ENCODE measurements at regions not wholly inside any gene's neighbourhood (a gene's known extent, or its start where the extent isn't known, plus 50 kb on each side); places are given as distances from the start of the nearest gene placed in this dataset.

GRCh38 chr3:18211116-18211515, 214.0 kb downstream of the SATB1 start:
- DNase-seq (ENCODE audit: low spot score): no peak
- Histone ChIP-seq H3K79me2 (replicated peaks; ENCODE audit: insufficient read depth) (no peaks in the 10 kb centered on the region), H3K4me3 (no peak overlapping the region), H3F3A (replicated peaks; ENCODE audit: low read depth) (no peaks in the 10 kb centered on the region), H4K20me1 (replicated peaks; ENCODE audit: insufficient read depth) (no peaks in the 10 kb centered on the region), H3K4me1 (ENCODE audit: insufficient read depth) (no peaks in the 10 kb centered on the region), H3K36me3 (ENCODE audit: insufficient read depth) (no peaks in the 10 kb centered on the region), H3K9me2 (ENCODE audit: insufficient read depth) (no peaks in the 10 kb centered on the region), H3K4me2 (no peak overlapping the region), H3K27me3 (ENCODE audit: insufficient read depth) (no peaks in the 10 kb centered on the region), H3K27ac (ENCODE audit: low read depth) (no peak overlapping the region), H2AFZ (no peak overlapping the region)
- no peaks in the 10 kb centered on the region for H3K36me3 Mint-ChIP-seq (ENCODE audit: low read depth)
- peaks cover 2% of the 10 kb centered on the region for H3K27me3 Mint-ChIP-seq (ENCODE audit: insufficient read depth, low read depth, poor library complexity)
- peaks cover 4% of the 10 kb centered on the region for H3K4me1 Mint-ChIP-seq
- H3K4me3 Mint-ChIP-seq: no peak overlapping the region
- no peak for ATAC-seq
- TF ChIP-seq CTCF (conservative IDR thresholded peaks at IDR 0.05; ENCODE audit: low read depth in 2 of 2) (no peak), ZNF331 (CRISPR knock-in tag; IDR thresholded peaks at IDR 0.05; ENCODE audit: low read depth) (no peak), EZH2phosphoT487 (IDR thresholded peaks at IDR 0.05; ENCODE audit: unreplicated experiment) (no peak), CREB1 (CRISPR knock-in tag; IDR thresholded peaks at IDR 0.05; ENCODE audit: low read depth) (no peak), ETS1 (IDR thresholded peaks at IDR 0.05) (no peak)
- H3K9me3 Mint-ChIP-seq: no peaks in the 10 kb centered on the region
- no peak overlapping the region for H3K27ac Mint-ChIP-seq

- H2AFZ ChIP-seq: no peak overlapping the region
- TF ChIP-seq ETS1 (IDR thresholded peaks at IDR 0.05) (no peak), EZH2phosphoT487 (IDR thresholded peaks at IDR 0.05; ENCODE audit: unreplicated experiment) (no peak), EZH2 (IDR thresholded peaks at IDR 0.05; ENCODE audit: low read depth, unreplicated experiment) (no peak), ZNF462 (CRISPR knock-in tag; IDR thresholded peaks at IDR 0.05) (no peak), NANOG (IDR thresholded peaks at IDR 0.05; ENCODE audit: borderline replicate concordance) (no peak)
These were observed 216.3 kb downstream of the SATB1 start for GRCh38 chr3:18208856-18209255.

More at GRCh38 chr3:18208856-18209255, 216.3 kb downstream of the SATB1 start:
- no peak for ATAC-seq
- H3K4me2 ChIP-seq: no peak overlapping the region
- no peaks in the 10 kb centered on the region for H3K36me3 ChIP-seq (ENCODE audit: insufficient read depth)
- H3K9me2 ChIP-seq (ENCODE audit: insufficient read depth): no peaks in the 10 kb centered on the region
- H3K79me2 ChIP-seq (replicated peaks; ENCODE audit: insufficient read depth): no peaks in the 10 kb centered on the region
- Mint-ChIP-seq H3K4me3 (no peak overlapping the region), H3K27ac (no peak overlapping the region), H3K4me1 (peaks cover 7% of the 10 kb centered on the region; the same call in 2 of the 3 replicates), H3K9me3 (no peaks in the 10 kb centered on the region), H3K36me3 (ENCODE audit: low read depth) (no peaks in the 10 kb centered on the region), H3K27me3 (ENCODE audit: insufficient read depth, low read depth, poor library complexity) (peaks cover 2% of the 10 kb centered on the region)
- no peak overlapping the region for H3K4me3 ChIP-seq
- no peak for DNase-seq (ENCODE audit: low spot score)
- no peak overlapping the region for H3K27ac ChIP-seq (ENCODE audit: low read depth)
- H3F3A ChIP-seq (replicated peaks; ENCODE audit: low read depth): no peaks in the 10 kb centered on the region
- H3K4me1 ChIP-seq (ENCODE audit: insufficient read depth): peaks cover 8% of the 10 kb centered on the region; the same call in 1 of the 2 replicates
- no peaks in the 10 kb centered on the region for H4K20me1 ChIP-seq (replicated peaks; ENCODE audit: insufficient read depth)
- H3K27me3 ChIP-seq (ENCODE audit: insufficient read depth): no peaks in the 10 kb centered on the region
